Pancreas (tissue), 10 donors: ENCODE measurements at regions not wholly inside any gene's neighbourhood (a gene's known extent, or its start where the extent isn't known, plus 50 kb on each side); places are given as distances from the start of the nearest gene placed in this dataset.

Source experiments
- ATAC-seq, 4 donors: fragments of 200-7000 bp; cut with Tn5 transposase; one replicate each; pipeline versions ENCODE4 v1.8.0 to v1.9.1; 2020; ENCODE audit warnings: mild to moderate bottlenecking in 4 of 4, moderate library complexity in 4 of 4
- DNase-seq, 6 donors: peaks; one replicate each; pipeline ENCODE4 v3.0.0-alpha.2; 2020
- FAIRE-seq: peaks from 2 replicates; lab custom pipeline; 2012; peaks lifted over from hg19 to GRCh38; lab: Jason Lieb, UNC
- H3K27ac ChIP-seq, 4 donors: fragments of 200-600 bp; sonication (generic); 1 replicate in 3 of 4; 2 replicates in 1 of 4; pipeline versions ENCODE4 v1.5.0 to v1.8.0; 2020
- H3K27me3 ChIP-seq, 4 donors: fragments of 200-600 bp; one replicate each; pipeline ENCODE4 v1.8.0; 2021
- H3K36me3 ChIP-seq, 3 donors: fragments of 200-600 bp; sonication (generic) in 1 of 3; one replicate each; pipeline versions ENCODE4 v1.5.0 to v1.8.0; 2020 to 2021
- H3K4me1 ChIP-seq, 3 donors: fragments of 200-600 bp; one replicate each; pipeline ENCODE4 v1.8.0; 2021
- H3K4me3 ChIP-seq, 4 donors: fragments of 200-600 bp; sonication (generic) in 2 of 4; one replicate each; pipeline versions ENCODE4 v1.5.0 to v1.8.0; 2020 to 2021
- H3K9me3 ChIP-seq, 4 donors: fragments of 200-600 bp; one replicate each; pipeline ENCODE4 v1.8.0; 2021
- WGBS, 2 donors: extraction: QIAGEN DNeasy Blood & Tissue Kit; methylation state at CpG; one replicate each; pipeline ENCODE4 v1.1.7; 2013; 5-methylcytosine and 5-hydroxymethylcytosine counted together
- intact Hi-C, 3 donors: fragments of 100-400 bp; cut with DNase I; formaldehyde crosslinking; loops; one replicate each; pipeline versions ENCODE4 v1.11.1 to v1.14.2; 2022
- TF ChIP-seq, protein P1 (sequence below), 4 donors: fragments of 200-600 bp; sonication (generic) in 3 of 4; IDR thresholded peaks; one replicate each; pipeline versions ENCODE4 v1.5.0 to v1.8.0; 2021; ENCODE audit warnings: antibody characterized with exemption in 4 of 4
- donor health status: healthy with polysubstance abuse.
- donor health status: DM: no; HTN: no; CAD: no; lungs with moderate emphysema.
- donor health status: DM: no; HTN: no; CAD: no.
- donor health status: control.
- donor health status: control.
- donor health status: Bipolar disorder and iron deficiency.
- donor health status: DM: yes; HTN: yes; CAD: no.
- donor health status: DM: no; HTN: no; CAD: no.
- donor health status: DM: no; HTN: no; CAD: no.
- donor health status: DM: yes; HTN: yes; CAD: no.

GRCh38 chr5:106094204-106094607 is 1576.5 kb downstream of the EFNA5 start:
- Histone ChIP-seq H3K27me3 (no peaks in the 10 kb centered on the region), H3K27ac (no peak overlapping the region), H3K9me3 (no peaks in the 10 kb centered on the region), H3K36me3 (no peaks in the 10 kb centered on the region), H3K4me1 (no peaks in the 10 kb centered on the region), H3K4me3 (no peak overlapping the region)
- TF ChIP-seq, protein P1, sequence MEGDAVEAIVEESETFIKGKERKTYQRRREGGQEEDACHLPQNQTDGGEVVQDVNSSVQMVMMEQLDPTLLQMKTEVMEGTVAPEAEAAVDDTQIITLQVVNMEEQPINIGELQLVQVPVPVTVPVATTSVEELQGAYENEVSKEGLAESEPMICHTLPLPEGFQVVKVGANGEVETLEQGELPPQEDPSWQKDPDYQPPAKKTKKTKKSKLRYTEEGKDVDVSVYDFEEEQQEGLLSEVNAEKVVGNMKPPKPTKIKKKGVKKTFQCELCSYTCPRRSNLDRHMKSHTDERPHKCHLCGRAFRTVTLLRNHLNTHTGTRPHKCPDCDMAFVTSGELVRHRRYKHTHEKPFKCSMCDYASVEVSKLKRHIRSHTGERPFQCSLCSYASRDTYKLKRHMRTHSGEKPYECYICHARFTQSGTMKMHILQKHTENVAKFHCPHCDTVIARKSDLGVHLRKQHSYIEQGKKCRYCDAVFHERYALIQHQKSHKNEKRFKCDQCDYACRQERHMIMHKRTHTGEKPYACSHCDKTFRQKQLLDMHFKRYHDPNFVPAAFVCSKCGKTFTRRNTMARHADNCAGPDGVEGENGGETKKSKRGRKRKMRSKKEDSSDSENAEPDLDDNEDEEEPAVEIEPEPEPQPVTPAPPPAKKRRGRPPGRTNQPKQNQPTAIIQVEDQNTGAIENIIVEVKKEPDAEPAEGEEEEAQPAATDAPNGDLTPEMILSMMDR (IDR thresholded peaks at IDR 0.05): no peak
- WGBS, 2 donors: 40 to 43% methylated on average over 4 of the region's 4 CpGs
- intact Hi-C loops: no loop called here
- no peak for DNase-seq
- no peak for ATAC-seq
- no peak for FAIRE-seq

- intact Hi-C loops: no loop called here
- FAIRE-seq (no peak), DNase-seq (no peak), ATAC-seq (no peak)
- H3K4me1 ChIP-seq: no peaks in the 10 kb centered on the region
- H3K27ac ChIP-seq: no peak overlapping the region
- 68 to 88% methylated on average over 1 of the region's 1 CpG for WGBS, 2 donors
- no peak overlapping the region for H3K4me3 ChIP-seq
- TF ChIP-seq, protein P1 (IDR thresholded peaks at IDR 0.05): no peak
- H3K36me3 ChIP-seq: no peaks in the 10 kb centered on the region
- no peaks in the 10 kb centered on the region for H3K9me3 ChIP-seq
- no peaks in the 10 kb centered on the region for H3K27me3 ChIP-seq
Observed at GRCh38 chr5:106093134-106093533, 1577.6 kb downstream of the EFNA5 start.

- no peak for FAIRE-seq
Observed at GRCh38 chr5:106092455-106092854, 1578.3 kb downstream of the EFNA5 start.

DNA sequence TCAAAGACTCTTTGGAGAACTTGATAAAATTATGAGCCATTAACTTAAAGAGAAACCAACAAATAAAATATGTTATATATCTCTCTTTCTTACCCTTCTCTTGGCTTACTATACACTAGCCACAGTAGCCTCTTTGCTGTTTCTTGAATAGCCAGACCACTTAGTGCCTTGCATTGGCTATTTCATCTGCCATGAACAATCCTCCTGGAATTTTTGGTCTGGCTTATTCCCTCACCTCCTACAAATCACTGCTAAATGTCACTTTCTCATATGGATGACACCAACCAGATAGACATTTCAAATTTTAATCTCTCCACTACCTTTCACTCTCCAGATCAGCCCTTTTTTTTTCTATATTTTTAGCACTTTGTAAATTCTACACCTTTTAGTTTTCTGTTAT is 1581.7 kb downstream of the EFNA5 start:
- H3K27ac ChIP-seq: no peak overlapping the region
- no peaks in the 10 kb centered on the region for H3K27me3 ChIP-seq
- no peaks in the 10 kb centered on the region for H3K36me3 ChIP-seq
- no peaks in the 10 kb centered on the region for H3K9me3 ChIP-seq
- TF ChIP-seq, protein P1 (IDR thresholded peaks at IDR 0.05): no peak
- ATAC-seq (no peak), FAIRE-seq (no peak), DNase-seq (no peak)
- H3K4me3 ChIP-seq: no peak overlapping the region
- no peaks in the 10 kb centered on the region for H3K4me1 ChIP-seq
- intact Hi-C loops: no loop called here

More at GRCh38 chr5:106092455-106092854, 1578.3 kb downstream of the EFNA5 start:
- Histone ChIP-seq H3K36me3 (no peaks in the 10 kb centered on the region), H3K9me3 (no peaks in the 10 kb centered on the region), H3K4me1 (no peaks in the 10 kb centered on the region), H3K4me3 (no peak overlapping the region), H3K27me3 (no peaks in the 10 kb centered on the region), H3K27ac (no peak overlapping the region)
- DNase-seq (no peak), ATAC-seq (no peak)
- intact Hi-C loops: no loop called here
- 70 to 73% methylated on average over 1 of the region's 1 CpG for WGBS, 2 donors
- TF ChIP-seq, protein P1 (IDR thresholded peaks at IDR 0.05): no peak

- Histone ChIP-seq H3K27me3 (no peaks in the 10 kb centered on the region), H3K27ac (no peak overlapping the region), H3K4me1 (no peaks in the 10 kb centered on the region), H3K36me3 (no peaks in the 10 kb centered on the region), H3K4me3 (no peak overlapping the region), H3K9me3 (no peaks in the 10 kb centered on the region)
- DNase-seq (no peak), FAIRE-seq (no peak), ATAC-seq (no peak)
- TF ChIP-seq, protein P1 (IDR thresholded peaks at IDR 0.05): no peak
- intact Hi-C loops: no loop called here
Observed at GRCh38 chr5:106088462-106088861, 1582.3 kb downstream of the EFNA5 start.
